MCF 10A (cell line): ENCODE measurements at regions not wholly inside any gene's neighbourhood (a gene's known extent, or its start where the extent isn't known, plus 50 kb on each side); places are given as distances from the start of the nearest gene placed in this dataset.

Source experiments
- BruUV-seq: library from RNA; stranded (reverse); fragments of 400-500 nt; replicated peaks from 2 replicates; lab custom pipeline; 2021; lab: Mats Ljungman, UMichigan
- CTCF ChIA-PET: fragments of 300-600 bp; sonication (Branson Sonifier 250); formaldehyde crosslinking; extraction: SDS; loops from one replicate; lab custom pipeline; 2021; ENCODE audit warnings: antibody characterized with exemption, inconsistent platforms; lab: Yijun Ruan, JAX
- POLR2A ChIA-PET: fragments of 300-600, 350-650 bp; sonication (Branson Sonifier 250); formaldehyde crosslinking; extraction: SDS; loops from one replicate; lab custom pipeline; 2020; ENCODE audit warnings: antibody characterized with exemption, inconsistent platforms; lab: Yijun Ruan, JAX
- DNase-seq: peaks from one replicate; pipeline ENCODE4 v3.0.0-alpha.2; 2018; ENCODE audit not compliant: unreplicated experiment
- H3K27ac Mint-ChIP-seq: one replicate; pipeline ENCODE4 v1.8.0; 2022; ENCODE audit warnings: mild to moderate bottlenecking, low read depth, mixed read lengths; ENCODE audit not compliant: unreplicated experiment
- H3K27me3 Mint-ChIP-seq: one replicate; pipeline ENCODE4 v1.8.0; 2022; ENCODE audit warnings: mixed read lengths; ENCODE audit not compliant: insufficient read depth, unreplicated experiment
- H3K36me3 Mint-ChIP-seq: one replicate; pipeline ENCODE4 v1.8.0; 2022; ENCODE audit warnings: mild to moderate bottlenecking, moderate library complexity, mixed read lengths; ENCODE audit not compliant: insufficient read depth, unreplicated experiment
- H3K4me1 Mint-ChIP-seq: one replicate; pipeline ENCODE4 v1.8.0; 2022; ENCODE audit warnings: mixed read lengths; ENCODE audit not compliant: insufficient read depth, unreplicated experiment
- H3K4me3 Mint-ChIP-seq: one replicate; pipeline ENCODE4 v1.8.0; 2022; ENCODE audit warnings: mild to moderate bottlenecking, moderate library complexity, mixed read lengths; ENCODE audit not compliant: unreplicated experiment
- H3K9me3 Mint-ChIP-seq: one replicate; pipeline ENCODE4 v1.8.0; 2022; ENCODE audit warnings: mixed read lengths; ENCODE audit not compliant: unreplicated experiment
- CTCF ChIP-seq: fragments of 200-600 bp; IDR thresholded peaks from one replicate; pipeline ENCODE4 v1.8.0; 2022; ENCODE audit warnings: antibody characterized with exemption, mild to moderate bottlenecking; ENCODE audit not compliant: unreplicated experiment
- intact Hi-C: fragments of 100-400 bp; cut with micrococcal nuclease; formaldehyde crosslinking; loops from 2 replicates; pipeline ENCODE4 v1.14.1; 2022

DNA sequence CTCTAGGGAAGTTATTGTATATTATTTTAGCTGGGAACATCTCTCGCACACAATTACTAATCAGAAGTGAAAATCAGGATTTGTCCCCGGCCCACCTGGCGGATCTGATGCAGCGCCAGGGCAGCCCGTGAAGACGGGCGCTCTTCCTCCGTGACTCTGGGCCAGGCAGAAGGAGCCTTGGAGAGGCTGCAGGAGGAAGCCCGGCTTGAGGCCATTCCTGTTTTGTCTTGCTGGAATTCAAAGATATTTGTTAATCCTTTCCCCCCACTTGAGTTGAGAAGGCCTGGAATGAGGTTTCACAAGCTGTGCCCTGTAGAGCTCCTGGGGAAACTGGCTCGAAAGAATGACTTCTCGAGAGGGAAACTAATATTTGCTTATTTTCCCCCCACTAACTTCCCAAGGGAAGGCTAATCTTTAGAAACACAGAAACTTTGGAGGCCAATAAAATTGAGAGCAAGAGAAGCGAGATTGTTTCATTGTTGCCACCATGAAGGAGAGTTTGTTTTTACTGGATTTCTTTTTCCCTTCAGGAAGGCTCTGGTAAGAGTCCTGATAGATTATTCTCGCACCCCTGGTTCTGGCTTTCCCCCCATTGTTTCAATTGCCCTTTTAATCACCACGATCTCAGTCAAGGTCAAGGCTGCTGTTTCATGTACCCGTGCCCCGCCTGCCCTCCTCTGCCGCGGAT, 92.8 kb upstream of the SEPTIN5 start:
- H3K36me3 Mint-ChIP-seq = no peaks in the 10 kb centered on the region
- peaks cover 14% of the 10 kb centered on the region for H3K27me3 Mint-ChIP-seq
- no peak for DNase-seq
- ChIA-PET POLR2A (no interaction called here), CTCF (no interaction called here)
- no peak overlapping the region for H3K27ac Mint-ChIP-seq
- no peaks in the 10 kb centered on the region for H3K9me3 Mint-ChIP-seq
- no TSS peak for BruUV-seq
- no peak for TF ChIP-seq CTCF
- intact Hi-C loops = no loop called here
- no peaks in the 10 kb centered on the region for H3K4me1 Mint-ChIP-seq
- H3K4me3 Mint-ChIP-seq = no peak overlapping the region

DNA sequence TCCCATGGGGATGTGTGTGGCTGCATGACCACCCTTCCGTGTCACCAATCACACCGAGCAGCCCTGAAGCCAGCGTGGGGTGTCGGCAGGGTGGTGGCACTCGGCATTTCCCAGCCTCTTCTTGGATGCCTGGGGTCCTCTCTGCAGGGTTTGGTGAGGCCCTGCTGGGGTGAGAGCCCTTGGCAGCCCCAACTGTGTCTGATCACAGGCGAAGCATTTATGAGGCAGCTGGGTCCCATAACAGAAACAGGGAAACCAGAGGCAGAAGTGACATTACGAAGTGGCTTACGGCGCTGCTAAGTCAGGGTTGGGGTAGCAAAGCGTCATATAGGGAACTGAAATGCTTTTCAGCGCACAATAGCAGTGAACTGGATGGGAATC, 92.3 kb upstream of the SEPTIN5 start:
- no peak for DNase-seq
- no peak overlapping the region for H3K27ac Mint-ChIP-seq
- ChIA-PET POLR2A (no interaction called here), CTCF (no interaction called here)
- intact Hi-C loops = no loop called here
- no peak overlapping the region for H3K4me3 Mint-ChIP-seq
- H3K36me3 Mint-ChIP-seq = no peaks in the 10 kb centered on the region
- no TSS peak for BruUV-seq
- H3K27me3 Mint-ChIP-seq = peaks cover 14% of the 10 kb centered on the region
- no peak for TF ChIP-seq CTCF
- H3K4me1 Mint-ChIP-seq = no peaks in the 10 kb centered on the region
- H3K9me3 Mint-ChIP-seq = no peaks in the 10 kb centered on the region

GRCh38 chr22:19625331-19626041, 88.8 kb upstream of the SEPTIN5 start:
- Mint-ChIP-seq H3K4me1 (peaks cover 6% of the 10 kb centered on the region), H3K27ac (no peak overlapping the region), H3K4me3 (no peak overlapping the region), H3K27me3 (peaks cover 25% of the 10 kb centered on the region), H3K36me3 (no peaks in the 10 kb centered on the region), H3K9me3 (no peaks in the 10 kb centered on the region)
- POLR2A ChIA-PET = no interaction called here
- BruUV-seq = no TSS peak
- DNase-seq = no peak
- no peak for TF ChIP-seq CTCF
- intact Hi-C loops = no loop called here
- CTCF ChIA-PET = interaction anchor here (1.3 kb wide), 1 partner anchor 142 kb away, joined by 4 read pairs; no protein-coding TSS in a partner anchor

DNA sequence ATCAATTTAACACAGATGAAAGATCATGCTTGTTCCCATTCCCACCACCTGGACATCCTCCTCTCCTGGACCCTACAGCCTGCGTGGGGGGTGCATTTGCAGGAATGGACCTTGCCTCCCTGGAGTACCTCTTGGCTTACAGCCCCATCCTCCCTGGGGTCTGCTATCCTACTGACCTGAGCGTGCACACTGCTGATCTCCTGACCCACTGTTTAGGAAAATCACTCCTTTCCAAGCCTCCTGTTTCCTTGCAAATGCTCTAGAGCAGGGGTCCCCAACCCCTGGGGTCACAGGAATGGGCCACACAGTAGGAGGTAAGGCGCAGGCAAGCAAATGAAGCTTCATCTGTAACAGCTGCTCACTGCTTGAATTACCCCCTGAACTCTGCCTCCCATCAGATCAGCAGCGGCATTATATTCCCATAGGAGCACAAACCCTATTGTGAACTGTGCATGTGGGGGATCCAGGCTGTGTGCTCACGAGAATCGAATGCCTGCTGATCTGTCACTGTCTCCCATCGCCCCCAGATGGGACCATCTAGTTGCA, 88.2 kb upstream of the SEPTIN5 start:
- no TSS peak for BruUV-seq
- no peak for DNase-seq
- H3K27me3 Mint-ChIP-seq = peaks cover 25% of the 10 kb centered on the region
- H3K4me1 Mint-ChIP-seq = peaks cover 6% of the 10 kb centered on the region
- no peak overlapping the region for H3K4me3 Mint-ChIP-seq
- no peaks in the 10 kb centered on the region for H3K36me3 Mint-ChIP-seq
- no peak for TF ChIP-seq CTCF
- no peak overlapping the region for H3K27ac Mint-ChIP-seq
- ChIA-PET POLR2A (no interaction called here), CTCF (interaction anchor here (0.6 to 1.3 kb wide), 3 partner anchors 121 to 194 kb away, joined by 3 to 4 read pairs (median 3); partner anchors contain the start of gene HIRA)
- H3K9me3 Mint-ChIP-seq = no peaks in the 10 kb centered on the region
- intact Hi-C loops = no loop called here
